RKO (cell line): ENCODE measurements at regions not wholly inside any gene's neighbourhood (a gene's known extent, or its start where the extent isn't known, plus 50 kb on each side); places are given as distances from the start of the nearest gene placed in this dataset.

Experiments used
- DNase-seq: peaks from one replicate; pipeline ENCODE4 v3.0.0-alpha.2; 2016; ENCODE audit warnings: low spot score

DNA sequence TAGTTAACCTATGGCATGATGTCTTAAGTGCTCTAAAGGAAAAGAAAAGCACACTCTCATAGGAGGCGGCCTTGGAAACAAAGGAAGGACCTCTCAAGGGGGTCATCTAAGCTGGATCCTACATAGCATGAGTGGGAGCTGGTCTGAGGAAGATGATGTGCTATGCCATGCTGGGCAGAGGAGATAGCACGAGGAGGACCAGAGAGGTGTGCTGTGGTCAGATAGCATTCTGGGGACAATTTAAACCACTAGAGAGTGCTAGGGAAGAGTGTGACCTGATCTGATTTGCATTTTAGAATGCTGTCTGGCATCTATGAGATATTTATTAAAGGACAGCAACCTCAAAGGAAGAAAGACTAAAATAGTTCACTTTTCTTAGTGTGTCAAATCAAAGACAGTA, 910.1 kb upstream of the CELF4 start:
- no peak for DNase-seq

DNA sequence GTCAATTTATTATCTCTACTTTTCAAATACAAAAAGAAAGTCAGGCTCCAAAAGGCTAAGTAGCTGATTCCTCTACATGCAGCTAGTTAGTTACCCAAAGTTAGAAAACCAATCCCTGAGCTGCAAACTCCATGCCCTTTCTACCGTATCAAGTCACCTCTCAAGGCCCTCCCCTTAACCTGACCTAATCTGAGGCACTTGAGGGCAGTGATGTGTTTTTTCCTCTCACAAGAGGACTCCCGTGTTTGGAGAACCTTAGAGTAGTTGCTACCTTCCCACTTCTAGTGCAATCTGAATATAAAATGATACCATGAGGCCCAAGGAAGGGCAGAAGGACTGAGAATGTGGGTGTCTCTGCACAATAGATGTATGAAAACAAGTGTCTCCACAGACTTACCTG, 907.9 kb upstream of the CELF4 start:
- DNase-seq: no peak

DNA sequence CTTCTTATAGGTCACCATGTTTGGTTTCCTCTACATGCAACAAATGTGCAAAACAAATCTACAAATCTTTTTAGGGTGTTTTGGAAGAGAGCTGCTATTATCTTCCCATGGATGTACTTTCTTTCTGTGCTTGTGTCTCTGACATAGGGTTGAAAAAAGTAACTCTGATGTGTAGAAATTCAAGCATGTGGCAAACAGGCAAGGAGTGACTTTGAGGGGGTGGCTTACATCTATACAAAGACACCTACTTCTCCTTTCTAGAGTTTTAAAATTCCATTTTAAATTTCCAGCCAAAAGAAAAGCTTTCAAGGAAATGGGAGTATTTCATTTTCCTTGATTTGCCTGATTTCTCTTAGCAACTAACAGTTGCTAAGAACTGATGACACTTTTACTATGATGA, 904.8 kb upstream of the CELF4 start:
- DNase-seq: no peak

DNA sequence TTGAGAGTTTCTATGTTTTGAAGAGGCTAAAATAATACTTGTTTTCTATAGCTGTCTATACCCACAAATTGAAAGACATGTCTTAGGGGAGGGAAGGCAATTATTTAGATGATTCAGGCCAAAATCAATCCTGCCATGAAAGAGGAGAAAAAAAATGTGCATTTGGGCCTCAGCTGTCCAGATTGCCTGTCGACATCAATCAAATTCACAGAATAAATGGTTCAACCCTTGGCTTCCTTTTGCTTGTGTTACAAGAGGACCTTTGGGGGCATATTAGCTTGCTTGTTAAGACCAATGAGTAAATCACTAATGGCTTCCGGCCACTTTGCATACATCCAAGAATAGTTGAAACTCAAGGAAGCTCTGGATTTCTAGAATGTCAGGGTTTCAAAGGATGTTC, 900.8 kb upstream of the CELF4 start:
- no peak for DNase-seq

DNA sequence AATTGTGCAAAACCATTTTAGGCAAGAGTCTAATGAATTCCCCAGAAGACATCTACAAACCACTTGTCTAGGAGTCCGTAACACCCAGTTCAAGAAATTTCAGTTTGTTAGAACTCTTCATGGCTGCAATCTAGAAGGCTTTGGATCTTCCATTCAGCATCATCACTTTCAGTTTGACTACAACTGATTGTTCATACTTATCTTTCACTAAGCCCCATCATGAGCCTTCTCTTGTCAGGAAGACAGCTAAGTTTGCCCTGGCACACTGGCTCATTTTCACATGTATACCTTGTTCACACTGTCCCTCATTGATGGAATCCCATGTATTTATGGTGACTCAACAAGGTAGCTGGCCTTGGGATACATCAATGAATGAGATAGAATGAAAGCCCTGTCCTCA, 898.4 kb upstream of the CELF4 start:
- no peak for DNase-seq

DNA sequence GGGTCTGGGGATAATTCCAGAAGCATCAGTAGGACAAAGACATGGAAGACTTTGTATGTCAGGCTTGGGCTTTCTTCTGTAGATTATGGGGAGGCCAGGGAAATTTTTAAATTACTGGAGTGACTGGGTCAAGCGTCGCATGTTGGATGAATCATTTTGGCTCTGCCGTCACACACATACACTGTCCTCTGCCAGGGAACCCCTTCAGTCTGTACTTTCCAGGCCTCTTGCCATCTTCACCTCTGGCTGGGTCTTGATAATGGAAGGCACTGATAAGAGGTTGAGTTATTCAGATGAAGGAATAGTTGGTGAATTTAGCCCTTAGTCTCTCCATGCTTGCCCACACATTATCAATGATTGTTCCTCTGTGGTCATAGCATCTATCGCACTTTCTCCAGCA, 895.1 kb upstream of the CELF4 start:
- DNase-seq: no peak

DNA sequence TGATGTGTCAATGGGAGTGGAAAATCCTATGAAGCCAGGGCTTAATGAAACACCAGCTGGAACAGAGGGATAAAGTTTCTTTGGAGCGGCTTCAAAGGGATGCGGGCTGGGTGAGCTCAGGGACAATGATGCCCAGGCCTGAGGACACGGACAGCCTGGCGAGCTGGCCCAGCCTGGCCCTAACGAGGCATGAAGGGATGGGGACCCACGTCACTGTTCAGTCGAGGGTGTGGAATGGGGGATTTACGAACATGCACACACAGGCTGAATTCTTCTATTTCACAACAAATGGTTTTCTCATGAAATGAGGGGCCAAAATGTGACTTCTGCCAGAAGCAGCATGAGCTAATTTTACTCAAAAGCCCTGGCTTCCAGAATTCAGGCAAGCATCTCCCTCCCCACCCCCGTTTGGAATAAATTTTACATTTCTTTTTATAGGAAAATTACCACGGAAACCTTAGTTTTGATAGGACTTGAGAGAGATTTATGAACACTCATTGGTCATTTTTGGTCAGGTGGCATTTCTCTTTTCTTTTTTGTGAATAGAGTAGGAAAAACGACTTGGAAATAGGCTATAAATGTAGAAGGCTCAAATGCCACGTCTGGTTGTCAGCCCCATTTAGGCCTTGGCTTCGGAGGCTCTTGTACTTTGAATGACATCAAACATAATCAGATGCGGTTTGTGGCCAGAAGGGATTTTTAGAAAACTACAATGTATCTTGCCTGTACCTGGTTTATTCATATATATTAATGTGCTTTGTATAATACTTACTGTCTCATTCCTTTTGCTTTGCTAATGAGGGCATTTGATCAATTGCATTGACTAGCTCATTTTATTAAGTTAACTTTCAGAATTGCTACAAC, 893.8 kb upstream of the CELF4 start:
- DNase-seq: no peak

DNA sequence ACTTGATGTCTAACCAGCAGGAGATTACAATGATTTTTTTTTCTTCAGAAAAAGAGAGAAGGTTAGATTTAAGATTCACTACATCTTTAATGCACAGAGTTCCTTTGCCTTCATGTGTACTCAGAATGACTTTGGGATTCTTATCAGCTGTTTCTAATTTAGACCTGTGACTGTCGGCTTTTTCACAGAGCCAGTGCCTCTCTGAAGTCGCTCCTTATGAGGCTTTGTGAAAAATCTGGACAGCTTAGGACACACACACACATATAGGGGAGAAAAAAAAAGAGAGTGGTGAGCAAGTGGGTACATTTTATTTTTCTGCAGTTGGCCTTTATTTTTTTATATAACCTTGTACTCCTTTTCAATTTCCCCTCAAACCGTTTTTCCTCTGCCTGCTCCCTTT, 893.1 kb upstream of the CELF4 start:
- peak; percentile 5 for DNase-seq

DNA sequence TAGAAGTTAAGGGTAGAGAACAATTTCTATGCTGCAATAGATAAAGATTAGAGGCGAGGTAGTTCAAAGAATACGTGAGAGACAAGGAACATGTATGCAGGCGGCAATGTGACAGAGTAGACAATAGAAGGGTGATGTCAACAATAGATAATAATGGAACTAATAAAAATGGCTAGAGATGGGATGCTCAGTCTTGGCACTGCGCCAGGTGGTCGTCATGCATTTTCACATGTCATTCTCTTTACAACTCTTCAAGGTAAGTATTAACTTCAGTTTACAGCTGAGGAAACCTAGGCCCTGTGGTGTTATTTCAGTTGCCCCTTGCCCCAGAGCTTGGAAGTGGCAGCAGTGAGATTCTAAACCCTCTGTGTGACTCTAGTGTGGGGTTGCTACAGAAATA, 890.7 kb upstream of the CELF4 start:
- DNase-seq: no peak

DNA sequence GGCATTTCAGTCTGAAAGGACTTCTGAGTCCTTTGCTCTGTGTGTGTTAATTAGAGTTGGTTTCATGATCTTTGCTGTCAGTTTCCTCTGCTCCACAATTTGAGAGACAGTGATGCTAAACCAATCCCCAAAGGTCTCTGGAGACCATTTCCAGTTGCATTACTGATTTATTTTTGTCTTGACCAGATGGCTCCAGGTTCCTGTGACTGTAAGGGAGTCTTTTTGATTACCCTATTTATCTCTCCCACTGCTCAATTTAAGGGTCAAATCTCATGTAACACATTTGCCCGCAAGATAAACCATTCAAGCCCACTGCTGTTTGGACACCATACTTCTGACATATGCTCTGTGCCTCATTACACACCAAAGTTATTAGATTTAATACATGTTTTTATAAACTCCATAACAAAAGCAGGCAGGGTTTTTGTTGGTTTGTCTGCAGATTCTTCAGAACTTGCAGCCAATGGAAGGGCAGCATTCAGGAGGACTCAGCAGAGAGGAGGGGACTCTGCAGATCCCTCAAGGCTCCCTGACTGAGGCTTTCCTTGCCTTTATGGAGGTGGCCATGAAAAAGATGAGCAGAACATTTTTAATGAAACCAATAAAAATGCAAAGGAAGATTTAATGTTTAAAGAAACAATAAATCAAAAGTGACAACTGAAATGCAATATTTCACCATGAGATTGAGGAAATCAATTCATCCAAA, 889.3 kb upstream of the CELF4 start:
- no peak for DNase-seq

DNA sequence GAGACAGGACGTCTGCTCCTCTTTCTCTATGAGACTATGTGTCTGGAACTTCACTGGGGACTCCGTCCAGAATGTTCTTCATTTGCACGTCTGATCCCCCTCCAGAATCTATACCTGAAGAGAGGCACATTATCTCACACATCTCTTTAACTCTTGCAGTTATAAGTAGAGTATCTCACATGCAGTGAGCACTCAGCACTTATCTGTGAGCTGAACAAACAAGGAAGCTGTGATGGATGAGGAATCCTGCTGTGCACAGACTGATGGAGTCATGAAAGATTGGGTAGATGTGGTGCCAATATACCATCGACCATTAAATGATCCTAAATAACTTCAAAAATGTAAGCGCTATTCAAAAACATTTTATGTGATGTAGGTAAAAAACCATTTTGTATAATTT, 888.3 kb upstream of the CELF4 start:
- DNase-seq: no peak

DNA sequence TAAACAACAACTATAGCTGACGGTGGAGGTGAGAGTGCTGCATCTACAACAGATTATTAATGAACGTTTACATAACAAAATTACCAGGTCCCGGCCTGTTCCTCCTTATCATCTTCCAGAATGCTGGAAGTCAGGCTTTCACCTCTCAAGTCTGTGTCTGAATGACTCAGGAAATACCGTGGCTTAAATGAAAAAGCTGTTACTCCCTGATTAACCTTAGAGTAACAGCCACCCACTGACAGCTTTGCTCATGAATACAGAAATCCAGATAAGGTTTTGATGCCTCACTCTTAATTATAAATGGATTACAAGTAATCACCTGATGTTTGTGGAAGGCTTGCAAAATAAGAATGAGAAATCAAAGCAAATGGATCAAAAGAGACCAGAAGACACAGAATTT, 885.3 kb upstream of the CELF4 start:
- DNase-seq: no peak

DNA sequence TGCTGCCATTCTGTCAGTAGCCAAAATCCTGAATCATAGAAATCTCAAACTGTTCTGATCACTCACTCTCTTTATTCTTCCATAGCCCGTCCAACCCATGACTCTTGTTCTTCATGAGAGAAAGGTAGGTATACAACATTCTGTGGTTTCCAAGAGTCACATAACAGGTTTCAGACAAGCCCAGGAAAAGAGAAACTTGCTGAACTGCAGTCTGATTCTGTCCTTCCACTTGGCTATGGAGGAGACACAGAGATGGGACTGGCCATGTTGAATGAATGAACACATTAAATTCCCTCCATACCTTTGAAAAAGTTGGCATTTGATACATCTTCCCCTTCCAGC, 880.2 kb upstream of the CELF4 start:
- no peak for DNase-seq

DNA sequence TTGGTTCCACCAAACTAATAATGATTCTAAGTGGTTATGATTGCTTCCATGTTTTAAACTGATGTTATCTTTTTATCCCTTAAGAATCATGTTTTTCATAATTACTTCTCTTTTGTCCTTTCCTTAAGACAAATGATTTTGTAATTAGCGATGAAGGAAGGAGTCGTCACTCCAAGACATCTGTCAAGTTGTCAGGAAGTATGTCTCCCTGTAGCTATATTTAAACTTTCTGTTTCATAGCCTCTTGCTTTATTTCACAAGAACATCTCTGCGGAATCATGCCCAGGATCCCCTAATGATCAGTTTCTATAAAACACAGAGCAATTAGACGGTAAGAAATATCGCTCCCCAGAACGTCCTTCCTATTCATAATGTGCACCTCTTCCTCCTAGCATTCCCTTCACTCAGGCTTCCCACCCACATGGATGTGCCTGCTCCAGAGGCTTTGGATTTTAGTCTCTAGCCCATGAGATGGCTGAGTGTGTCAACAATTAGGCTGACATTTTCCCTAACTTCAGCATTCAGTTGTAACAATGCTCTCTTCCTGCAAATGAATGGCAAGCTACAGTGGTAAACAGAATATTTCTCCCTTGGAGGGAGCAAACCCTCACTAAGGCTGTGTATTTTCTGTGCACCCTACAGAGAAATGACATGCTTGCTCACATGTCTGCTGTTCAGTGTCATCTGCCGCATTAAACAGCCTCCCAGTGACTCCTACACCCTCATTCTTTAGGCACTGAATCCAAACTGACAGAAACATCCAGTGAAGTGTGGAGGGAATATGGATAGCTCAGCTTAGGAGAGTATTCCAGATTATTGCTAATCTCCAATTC, 879.6 kb upstream of the CELF4 start:
- no peak for DNase-seq

DNA sequence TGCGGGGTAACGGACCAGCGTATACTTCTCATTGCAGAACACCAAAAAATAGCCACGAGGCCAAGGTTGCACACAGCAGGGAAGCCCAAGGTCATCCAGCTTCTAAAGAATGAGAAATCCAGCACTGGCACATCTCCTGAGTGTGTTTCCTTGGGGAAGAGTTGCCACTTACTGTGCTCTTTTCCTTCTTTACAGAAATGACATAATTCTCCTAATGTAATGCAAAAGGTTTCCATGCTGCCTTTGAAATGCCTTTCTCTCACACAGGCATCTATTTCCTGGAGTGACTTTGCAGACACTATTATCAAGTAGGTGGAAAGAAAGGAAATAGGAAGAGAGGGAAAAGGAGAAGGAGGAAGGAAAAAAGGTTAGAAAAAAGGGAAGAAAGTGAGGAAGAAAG, 862.1 kb upstream of the CELF4 start:
- DNase-seq: no peak

DNA sequence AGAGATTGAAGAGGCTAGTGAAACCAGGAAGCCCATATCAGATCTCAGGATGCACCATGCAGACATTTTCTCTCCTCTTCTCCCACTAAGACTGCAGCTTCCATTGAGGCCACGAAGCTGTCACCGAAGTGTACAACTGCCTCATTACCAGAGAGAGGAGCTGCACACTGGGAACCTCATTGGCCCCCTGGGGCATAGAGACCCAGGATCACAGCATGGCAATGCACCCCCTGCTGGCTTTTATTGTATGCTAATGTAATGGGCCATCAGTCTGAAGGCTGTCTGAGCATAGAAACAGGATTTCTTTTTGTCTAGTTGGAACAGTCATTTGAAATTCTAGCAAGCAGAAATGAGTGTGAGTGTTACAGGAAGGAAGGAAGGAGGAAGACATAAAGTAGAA, 861.6 kb upstream of the CELF4 start:
- no peak for DNase-seq

DNA sequence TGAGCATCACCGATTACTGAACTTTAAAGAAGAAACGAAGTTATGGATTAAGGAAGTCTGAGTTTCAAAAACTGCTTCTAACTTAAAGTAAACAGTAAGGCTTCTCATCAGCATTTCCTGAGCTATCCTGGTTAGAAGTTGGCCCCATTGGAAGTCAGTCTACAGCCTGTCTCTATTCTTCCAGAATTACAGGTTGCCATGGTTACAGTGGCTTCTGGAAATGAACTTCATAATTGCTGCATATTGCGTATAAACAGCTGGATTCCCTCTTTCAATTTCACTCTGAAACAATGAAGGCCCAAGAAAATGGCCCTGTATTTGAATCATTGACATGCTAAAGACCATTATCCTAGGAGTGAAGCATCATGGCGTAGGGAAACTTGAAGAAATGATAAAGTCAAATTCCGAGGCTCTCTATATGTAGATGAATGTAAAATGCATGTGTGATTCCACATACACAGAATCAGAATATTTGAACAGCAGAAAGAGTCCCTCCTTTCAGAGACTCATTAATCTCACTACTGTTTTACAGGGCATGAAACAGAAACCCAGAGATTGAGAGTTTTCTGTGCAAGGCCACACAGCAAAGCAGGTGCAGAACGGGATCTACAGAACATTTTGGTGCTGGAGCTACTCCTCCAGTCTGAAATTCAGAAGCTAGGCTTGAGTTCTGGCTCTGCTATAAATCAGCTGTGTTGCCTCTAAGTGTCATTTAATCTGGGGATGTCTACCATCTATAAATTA, 856.4 kb upstream of the CELF4 start:
- no peak for DNase-seq

DNA sequence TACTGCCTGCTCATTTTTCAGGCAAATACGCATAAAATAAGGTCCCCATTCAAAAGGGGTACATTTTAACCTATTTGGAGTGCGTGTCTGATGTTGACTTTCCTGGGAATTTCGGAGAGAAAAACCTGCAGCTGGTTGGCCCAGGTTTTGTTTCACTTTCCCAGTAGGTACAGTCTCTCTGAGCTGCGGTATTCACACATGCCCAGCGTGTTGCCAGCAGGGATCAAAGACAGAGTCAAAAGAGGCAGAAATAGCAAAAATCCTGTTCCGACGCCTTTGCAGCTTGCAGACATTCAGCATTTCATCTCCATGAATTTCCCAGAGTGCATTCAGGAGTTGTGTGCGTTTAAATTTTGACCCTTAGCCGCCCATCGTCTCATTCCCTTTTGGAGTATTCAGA, 855.4 kb upstream of the CELF4 start:
- no peak for DNase-seq

DNA sequence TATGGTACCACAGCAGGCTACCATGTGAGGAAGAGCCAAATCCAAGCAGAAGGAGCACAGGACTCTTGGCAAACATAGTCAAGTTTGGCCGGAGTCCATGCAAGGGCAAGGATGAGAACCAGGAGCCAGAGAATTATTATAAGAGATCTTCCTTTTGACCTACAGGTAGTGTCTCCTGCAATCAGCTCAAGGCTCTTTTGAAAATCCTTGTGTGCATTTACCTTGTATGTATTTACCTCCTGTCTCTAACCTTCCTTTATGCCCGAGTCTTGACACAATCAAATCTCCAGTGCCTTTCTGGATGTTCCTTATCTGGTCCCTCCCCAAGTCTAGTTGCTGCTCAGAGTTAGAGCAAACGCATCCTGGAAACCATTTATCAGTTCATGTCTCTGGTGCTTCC, 855.0 kb upstream of the CELF4 start:
- no peak for DNase-seq

DNA sequence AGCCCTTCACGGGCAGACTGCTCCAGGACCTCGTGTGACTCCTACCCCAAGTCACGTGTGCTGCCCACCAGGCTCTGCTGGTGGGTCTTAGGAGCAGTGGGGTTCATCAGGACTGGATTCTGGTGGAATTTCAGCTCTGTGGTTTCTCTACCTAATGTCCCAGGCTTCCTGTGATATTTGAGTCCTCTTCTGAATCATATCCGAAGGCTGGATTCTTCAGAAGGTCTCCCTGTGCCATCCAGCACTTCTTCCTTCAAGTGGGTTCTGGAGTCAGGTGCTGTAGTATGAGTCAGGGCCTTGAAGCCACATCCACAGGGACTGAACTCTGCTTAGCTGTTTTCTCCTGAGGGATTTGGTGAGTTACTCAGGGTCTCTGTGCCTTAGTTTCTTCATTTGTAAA, 850.2 kb upstream of the CELF4 start:
- no peak for DNase-seq

DNA sequence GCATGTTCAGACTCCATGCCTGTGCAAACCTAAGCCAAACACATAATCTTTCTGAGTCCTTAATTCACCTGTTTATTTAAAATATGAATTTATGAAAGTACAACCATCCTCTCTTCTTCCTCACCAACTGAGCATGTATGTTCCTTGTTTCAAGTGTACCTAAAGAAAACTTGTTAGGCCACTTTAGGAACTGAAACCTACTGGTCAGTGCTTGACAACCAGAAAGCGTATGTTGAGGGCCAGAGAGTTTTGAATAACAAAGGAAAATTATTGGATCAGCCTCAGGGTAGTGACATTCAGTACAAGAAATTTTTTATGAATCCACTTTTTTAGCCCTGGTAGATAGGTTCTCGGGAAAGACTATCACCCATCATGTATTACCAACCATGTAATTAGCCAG, 847.6 kb upstream of the CELF4 start:
- no peak for DNase-seq

DNA sequence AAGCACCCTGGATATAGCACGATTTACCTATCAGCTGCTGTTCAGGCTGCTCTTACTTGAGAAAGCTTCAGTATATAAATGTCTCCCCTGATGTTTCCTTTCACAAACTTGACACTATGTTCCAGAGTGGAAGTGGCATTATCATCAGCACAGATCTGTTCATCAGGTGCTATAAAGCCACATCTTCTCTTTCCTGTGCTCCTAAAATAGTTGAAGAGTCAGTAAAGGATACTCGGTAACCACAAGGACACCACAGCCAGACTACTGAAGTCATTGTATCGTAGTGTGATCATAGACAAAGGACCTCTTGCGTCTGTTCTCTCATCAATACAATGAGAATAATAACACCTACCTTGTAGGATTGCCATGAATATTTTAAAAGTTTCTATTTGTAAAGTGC, 841.0 kb upstream of the CELF4 start:
- DNase-seq: no peak
